Fibroblast of mammary gland (primary cell): ENCODE measurements at regions not wholly inside any gene's neighbourhood (a gene's known extent, or its start where the extent isn't known, plus 50 kb on each side); places are given as distances from the start of the nearest gene placed in this dataset.
"Not testable (repeated sequence)": the region's sequence is repeated elsewhere in the genome, so short reads cannot be mapped to it uniquely, and the experiment has no call there.

Source experiments
- DNase-seq: peaks from one replicate; pipeline ENCODE4 v3.0.0-alpha.2; 2010; ENCODE audit warnings: low read depth
- H3K4me3 ChIP-seq: 2 replicates; pipeline ENCODE4 v1.5.1; 2011; ENCODE audit warnings: low read depth, mild to moderate bottlenecking, low read length, moderate library complexity; ENCODE audit not compliant: control insufficient read depth
- TF ChIP-seq, protein P1 (sequence below): conservative IDR thresholded peaks from 2 replicates; pipeline ENCODE4 v1.5.1; 2011; ENCODE audit warnings: low read depth, low read length, inconsistent platforms; ENCODE audit not compliant: control insufficient read depth, insufficient read depth

DNA sequence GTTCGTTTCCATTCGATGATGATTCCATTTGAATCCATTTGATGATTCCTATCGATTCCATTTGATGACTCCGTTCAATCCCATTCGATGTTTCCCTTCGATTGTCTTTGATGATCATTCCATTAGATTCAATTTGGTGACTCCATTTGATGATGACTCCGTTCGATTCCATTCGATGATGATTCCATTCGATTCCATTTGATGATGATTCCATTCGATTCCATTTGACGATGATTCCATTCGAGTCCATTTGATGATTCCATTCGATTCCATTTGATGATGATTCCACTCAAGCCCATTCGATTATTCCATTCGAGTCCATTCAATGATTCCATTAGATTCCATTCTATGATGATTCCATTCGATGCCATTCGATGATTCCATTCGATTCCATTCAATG, 2730.6 kb downstream of the RPIA start:
- not testable (repeated sequence) for H3K4me3 ChIP-seq, DNase-seq

DNA sequence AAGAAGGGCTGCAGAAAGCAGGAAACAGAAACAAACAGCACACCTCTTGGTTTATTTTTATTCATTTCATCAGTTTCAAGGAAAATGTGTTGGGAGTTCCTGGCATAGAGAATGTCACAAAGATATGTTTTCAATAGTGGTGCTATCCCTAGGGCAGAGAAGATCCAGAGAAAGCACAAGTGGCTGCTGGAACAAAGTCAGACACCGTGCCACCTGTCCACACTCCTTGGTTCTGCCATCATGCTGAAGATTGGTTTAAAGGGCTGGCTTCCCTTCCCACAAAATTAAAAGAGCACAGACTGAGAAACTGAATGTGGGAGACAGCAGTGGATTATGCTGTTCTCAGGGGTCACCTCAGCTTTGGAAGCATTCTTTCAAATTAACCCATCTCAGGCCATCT, 2735.7 kb downstream of the RPIA start:
- not testable (repeated sequence) for DNase-seq, H3K4me3 ChIP-seq

DNA sequence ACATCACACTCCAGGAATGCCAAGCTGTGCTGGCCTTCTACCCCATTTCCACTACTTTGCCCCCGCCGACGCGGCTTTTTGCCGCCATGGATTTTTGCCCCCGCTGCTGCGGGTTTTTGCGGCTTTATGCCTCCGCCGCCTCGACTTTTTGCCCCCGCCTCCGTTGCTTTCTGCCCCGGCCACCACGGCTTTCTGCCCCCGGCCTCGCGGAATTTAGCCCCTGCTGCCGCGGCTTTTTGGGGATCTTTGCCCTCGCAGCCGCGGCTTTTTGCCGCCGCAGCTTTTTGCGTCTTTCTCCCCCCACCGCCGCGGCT, 2750.4 kb downstream of the RPIA start:
- DNase-seq, H3K4me3 ChIP-seq: not testable (repeated sequence)

DNA sequence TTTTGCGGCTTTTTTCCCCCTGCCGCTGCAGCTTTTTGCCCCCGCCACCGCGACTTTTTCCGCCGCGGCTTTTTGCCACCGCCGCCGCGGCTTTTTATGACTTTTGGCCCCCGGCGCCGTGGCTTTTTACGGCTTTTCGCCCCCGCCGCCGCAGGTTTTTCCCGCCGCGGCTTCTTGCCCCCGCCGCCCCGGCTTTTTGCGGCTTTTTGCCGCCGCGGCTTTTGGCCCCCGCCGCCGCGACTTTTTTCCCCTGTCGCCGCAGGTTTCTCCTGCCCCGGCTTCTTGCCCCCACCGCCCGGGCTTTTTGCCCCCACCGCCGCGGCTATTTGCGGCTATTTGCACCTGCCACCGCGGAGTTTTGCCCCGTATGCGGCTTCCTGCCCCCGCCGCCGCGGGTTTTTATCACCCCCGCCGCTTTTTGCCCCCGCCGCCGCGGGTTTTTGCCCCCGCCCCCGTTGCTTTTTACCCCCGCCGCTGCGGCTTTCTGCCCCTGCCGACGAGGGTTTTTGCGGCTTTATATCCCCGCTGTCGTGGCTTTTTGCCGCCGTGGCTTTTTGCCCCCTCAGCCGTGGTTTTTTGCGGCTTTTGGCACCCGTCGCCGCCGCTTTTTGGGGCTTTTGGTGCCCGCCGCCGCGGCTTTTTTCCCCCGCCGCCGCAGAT, 2750.9 kb downstream of the RPIA start:
- no peak overlapping the region for H3K4me3 ChIP-seq
- no peak for DNase-seq
- TF ChIP-seq, protein P1, sequence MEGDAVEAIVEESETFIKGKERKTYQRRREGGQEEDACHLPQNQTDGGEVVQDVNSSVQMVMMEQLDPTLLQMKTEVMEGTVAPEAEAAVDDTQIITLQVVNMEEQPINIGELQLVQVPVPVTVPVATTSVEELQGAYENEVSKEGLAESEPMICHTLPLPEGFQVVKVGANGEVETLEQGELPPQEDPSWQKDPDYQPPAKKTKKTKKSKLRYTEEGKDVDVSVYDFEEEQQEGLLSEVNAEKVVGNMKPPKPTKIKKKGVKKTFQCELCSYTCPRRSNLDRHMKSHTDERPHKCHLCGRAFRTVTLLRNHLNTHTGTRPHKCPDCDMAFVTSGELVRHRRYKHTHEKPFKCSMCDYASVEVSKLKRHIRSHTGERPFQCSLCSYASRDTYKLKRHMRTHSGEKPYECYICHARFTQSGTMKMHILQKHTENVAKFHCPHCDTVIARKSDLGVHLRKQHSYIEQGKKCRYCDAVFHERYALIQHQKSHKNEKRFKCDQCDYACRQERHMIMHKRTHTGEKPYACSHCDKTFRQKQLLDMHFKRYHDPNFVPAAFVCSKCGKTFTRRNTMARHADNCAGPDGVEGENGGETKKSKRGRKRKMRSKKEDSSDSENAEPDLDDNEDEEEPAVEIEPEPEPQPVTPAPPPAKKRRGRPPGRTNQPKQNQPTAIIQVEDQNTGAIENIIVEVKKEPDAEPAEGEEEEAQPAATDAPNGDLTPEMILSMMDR: no peak

DNA sequence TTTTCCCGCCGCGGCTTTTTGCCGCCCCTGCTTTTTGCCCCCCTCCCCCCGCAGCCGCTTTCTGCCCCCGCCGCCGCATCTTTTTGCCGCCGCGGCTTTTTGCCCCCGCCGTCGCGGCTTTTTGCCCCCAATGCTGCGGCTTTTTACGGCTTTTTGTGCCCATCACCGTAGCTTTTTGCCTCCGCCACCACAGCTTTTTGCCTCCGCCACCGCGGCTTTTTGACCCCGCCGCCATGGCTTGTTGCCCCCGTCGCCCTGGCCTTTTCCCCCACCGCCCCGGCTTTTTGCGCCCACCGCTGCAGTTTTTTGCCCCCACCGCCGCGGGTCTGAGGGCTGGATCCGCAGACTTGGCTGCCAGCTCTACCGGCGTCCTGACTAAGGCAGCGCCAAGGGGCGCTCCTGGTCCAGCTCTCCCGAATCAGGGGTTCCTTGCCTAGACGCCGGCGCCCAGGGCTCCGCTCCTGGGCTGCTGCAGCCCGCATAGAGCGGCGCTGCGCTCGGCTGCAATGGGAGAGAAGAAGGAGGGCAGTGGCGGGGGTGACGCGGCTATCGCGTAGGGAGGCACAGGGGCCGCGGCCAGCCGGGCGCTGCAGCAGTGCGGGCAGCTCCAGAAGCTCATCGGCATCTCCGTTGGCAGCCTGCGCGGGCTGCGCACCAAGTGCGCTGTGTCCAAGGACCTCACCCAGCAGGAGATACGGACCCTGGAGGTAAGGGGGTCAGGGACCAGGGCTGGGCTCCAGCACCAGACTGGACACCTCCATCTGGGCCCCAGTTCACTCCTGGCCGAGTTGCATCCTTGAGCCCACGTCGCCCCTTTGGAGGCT, 2751.6 kb downstream of the RPIA start:
- not testable (repeated sequence) for H3K4me3 ChIP-seq, DNase-seq

DNA sequence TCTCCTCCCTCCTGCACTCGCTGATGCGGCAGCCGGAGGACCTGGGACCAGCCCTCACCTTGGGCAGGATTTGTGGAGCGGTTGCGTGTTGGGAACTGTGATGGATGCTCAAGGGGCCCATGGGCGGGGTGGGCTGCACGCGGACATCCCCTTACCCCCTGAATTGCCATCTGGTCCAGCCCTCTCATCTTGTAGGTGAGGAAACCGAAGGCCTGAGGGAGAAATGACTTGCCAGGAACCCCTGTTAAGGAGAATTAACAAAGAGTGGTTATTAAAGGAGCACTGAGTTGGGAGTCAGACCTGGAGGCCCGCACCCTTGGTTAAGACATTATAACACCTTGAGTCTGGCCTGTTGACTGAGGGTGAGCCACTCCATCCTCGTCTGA, 2752.2 kb downstream of the RPIA start:
- not testable (repeated sequence) for H3K4me3 ChIP-seq, DNase-seq

DNA sequence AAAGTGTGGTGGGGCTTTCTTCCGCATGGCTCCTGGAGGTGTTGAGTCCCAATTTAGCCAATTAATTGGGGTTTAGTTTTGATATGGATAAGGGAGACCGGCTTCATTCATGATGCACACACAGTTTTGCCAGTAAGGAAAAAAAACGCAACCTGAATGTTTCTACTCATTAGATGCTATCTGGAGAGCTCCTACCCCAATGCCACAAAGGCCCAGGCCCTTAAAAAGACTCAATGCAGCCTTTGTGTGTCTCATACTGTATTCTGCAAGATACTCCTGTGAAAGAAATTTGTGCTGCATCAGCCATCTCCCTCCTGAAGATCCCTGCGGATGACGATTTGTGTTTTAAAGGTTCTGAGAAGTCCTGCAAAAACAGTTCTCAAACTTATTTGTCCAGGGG, 2754.2 kb downstream of the RPIA start:
- not testable (repeated sequence) for H3K4me3 ChIP-seq, DNase-seq

DNA sequence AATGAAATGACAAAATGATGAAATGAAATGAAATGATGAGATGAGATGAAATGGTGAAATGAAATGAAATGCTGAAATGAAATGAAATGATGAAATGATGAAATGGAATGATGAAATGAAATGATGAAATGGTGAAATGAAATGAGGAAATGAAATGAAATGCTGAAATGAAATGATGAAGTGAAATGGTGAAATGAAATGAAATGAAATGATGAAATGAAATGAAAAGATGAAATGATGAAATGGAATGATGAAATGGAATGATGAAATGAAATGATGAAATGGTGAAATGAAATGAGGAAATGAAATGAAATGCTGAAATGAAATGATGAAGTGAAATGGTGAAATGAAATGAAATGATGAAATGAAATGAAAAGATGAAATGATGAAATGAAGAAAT, 2755.0 kb downstream of the RPIA start:
- not testable (repeated sequence) for DNase-seq, H3K4me3 ChIP-seq

DNA sequence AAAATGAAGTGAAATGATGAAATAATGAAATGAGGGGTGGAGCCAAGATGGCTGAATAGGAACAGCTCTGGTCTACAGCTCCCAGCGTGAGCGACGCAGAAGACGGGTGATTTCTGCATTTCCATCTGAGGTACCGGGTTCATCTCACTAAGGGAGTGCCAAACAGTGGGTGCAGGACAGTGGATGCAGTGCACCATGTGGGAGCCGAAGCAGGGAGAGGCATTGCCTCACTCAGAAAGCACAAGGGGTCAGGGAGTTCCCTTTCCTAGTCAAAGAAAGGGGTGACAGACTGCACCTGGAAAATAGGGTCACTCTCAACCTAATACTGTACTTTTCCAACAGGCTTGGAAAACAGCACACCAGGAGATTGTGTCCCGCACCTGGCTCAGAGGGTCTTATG, 2755.4 kb downstream of the RPIA start:
- H3K4me3 ChIP-seq, DNase-seq: not testable (repeated sequence)

DNA sequence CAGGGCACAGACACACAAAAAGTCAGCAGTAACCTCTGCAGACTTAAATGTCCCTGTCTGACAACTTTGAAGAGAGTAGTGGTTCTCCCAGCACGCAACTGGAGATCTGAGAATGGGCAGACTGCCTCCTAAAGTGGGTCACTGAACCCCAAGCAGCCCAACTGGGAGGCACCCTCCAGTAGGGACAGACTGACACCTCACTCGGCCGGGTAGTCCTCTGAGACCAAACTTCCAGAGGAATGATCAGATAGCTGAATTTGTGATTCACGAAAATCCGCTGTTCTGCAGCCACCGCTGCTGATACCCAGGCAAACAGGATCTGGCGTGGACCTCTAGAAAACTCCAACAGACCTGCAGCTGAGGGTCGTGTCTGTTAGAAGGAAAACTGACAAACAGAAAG, 2756.0 kb downstream of the RPIA start:
- not testable (repeated sequence) for H3K4me3 ChIP-seq, DNase-seq

DNA sequence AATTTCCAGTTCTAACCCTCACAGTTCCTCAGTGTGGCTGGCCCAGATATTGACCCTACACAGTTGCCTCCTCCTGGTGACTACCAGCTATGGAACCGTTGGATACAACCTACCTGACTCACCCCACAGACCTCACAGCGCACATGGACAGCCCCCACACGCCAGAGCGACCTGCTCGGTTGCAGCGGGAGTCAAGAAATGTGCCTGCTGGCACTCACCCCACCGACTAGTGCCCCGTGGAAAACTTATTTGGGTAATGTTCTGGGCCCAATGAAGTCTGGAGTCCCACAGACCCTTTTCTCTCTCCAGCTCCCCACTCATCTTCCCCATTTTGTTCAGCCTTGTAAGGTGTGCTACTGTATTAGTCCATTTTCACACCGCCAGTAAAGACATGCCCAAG, 2770.8 kb downstream of the RPIA start:
- not testable (repeated sequence) for H3K4me3 ChIP-seq, DNase-seq

DNA sequence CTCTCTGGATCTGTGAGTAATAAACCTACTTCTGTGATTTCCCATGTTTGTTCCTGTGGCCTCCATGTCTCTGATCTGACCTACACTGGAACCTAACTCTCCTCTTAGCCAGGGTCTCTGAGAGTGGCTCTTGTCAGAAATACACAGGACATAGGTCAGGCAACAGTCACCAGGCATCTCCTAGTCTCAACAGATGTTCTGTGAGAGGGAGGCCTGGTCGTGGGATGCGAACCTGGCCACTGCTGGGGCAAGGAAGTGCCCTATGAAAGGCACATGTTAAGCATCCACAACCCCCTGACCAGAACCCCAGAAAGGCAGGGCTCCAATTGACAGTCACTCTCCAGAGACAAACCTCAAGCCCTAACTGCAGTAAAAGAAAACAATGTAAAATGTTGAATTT, 2771.5 kb downstream of the RPIA start:
- H3K4me3 ChIP-seq, DNase-seq: not testable (repeated sequence)

DNA sequence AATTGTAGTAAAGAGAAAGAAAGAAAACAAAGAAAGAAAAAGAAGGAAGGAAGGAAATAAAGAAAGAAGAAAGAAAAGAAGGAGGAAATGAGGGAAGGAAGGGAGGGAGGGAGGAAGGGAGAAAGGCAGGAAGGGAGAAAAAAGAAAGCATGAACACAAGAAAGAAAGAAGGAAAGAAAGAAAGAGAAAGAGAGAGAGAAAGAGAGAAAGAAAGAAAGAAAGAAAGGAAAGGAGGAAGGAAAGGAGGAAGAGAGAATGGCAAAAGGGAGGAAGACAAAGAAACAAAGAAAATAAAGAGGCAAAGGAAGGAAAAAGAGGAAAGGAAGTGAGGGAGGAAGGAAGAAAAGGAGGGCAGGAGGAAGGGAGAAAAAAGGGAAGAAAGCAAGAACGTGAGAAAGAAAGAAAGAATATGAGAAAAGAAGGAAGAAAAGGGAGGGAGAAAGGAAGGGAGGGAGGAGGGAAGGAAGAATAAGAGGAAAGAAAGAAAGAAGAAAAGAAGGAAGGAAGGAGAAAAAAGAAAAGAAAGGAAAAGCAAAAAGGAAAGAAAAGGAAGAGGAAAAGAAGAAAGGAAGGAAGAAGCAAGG, 2775.4 kb downstream of the RPIA start:
- DNase-seq: not testable (repeated sequence)

DNA sequence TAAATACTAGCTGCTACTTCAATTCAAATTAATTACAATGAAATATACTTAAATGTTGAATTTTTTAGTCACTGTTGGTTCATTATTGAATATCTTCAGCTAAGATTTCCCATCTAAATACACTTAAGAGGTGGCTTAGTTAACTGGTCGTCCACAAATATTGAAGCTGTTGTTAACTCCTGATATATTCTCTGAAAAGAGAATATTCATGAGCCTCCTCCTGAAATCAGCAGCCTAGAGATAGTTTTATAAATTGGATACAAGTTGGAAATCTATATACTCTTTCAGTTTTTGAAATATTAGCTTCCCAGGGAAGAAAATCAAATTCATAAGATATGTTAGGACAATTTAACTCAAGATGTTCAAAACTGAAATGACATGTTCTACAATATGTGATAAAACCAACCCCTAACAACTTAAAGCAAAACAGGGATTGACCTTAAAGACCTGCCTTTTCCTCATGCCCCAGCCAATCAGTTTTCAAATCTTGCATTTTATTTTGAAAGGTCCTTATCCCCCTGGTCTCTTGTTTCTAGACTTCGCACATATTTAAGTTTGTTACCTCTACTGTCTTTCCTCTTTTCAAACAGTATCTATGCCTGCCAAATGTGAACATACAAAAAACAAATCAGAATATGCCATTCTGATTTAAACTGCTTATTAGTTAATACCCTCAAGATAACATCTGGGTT, 2784.9 kb downstream of the RPIA start:
- not testable (repeated sequence) for DNase-seq, H3K4me3 ChIP-seq

More for the DNA sequence above, 2775.4 kb downstream of the RPIA start:
- not testable (repeated sequence) for H3K4me3 ChIP-seq

DNA sequence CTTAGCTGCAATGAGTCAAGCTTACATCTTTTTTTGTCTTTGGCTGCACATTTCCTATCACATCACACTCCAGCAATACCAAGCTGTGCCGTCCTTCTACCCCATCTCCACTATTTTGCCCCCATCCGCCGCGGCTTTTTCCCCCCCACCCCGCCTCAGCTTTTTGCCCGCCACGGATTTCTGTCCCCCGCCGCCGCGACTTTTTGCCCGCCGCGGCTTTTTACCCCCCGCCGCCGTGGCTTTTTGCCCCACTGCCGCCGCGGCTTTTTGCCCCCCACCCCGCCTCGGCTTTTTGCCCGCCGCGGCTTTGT, 2785.4 kb downstream of the RPIA start:
- not testable (repeated sequence) for H3K4me3 ChIP-seq, DNase-seq

DNA sequence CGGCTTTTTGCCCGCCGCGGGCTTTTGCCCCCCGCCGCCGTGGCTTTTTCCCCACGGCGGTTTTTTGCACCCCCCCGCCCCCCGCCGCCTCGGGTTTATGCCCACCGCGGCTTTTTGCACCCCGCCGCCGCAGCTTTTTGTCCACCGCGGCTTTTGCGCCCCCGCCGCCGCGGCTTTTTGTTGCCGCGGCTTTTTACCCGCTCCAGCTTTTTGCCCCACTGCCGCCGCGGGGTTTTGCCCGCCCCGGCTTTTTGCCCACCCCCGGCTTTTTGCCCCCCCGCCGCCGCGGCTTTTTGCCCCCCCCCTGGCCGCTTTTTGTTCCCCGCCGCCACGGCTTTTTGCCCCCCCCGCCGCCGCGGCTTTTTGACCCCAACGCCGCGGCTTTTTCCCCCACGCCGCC, 2785.8 kb downstream of the RPIA start:
- H3K4me3 ChIP-seq, DNase-seq: not testable (repeated sequence)
